Activated naive CD4-positive, alpha-beta T cell treated with anti-CD3 and anti-CD28 coated beads for 36 hours (primary cell): ENCODE measurements at regions not wholly inside any gene's neighbourhood (a gene's known extent, or its start where the extent isn't known, plus 50 kb on each side); places are given as distances from the start of the nearest gene placed in this dataset.

Experiments
- CTCF ChIA-PET: fragments of 350-600 bp; sonication (Branson Sonifier 250); formaldehyde crosslinking; loops from one replicate; lab custom pipeline; 2021; ENCODE audit warnings: antibody characterized with exemption; lab: Charles Lee
- DNase-seq: peaks from one replicate; pipeline ENCODE4 v3.0.0-alpha.2; 2020
- H3K27ac Mint-ChIP-seq: one replicate; pipeline ENCODE4 v1.8.0; 2021; ENCODE audit warnings: mild to moderate bottlenecking, mixed read lengths
- H3K27me3 Mint-ChIP-seq: one replicate; pipeline ENCODE4 v1.8.0; 2021; ENCODE audit warnings: low read depth, mixed read lengths
- H3K36me3 Mint-ChIP-seq: one replicate; pipeline ENCODE4 v1.8.0; 2021; ENCODE audit warnings: low read depth, mixed read lengths
- H3K4me1 Mint-ChIP-seq: one replicate; pipeline ENCODE4 v1.8.0; 2021; ENCODE audit warnings: low read depth, mixed read lengths
- H3K4me3 Mint-ChIP-seq: one replicate; pipeline ENCODE4 v1.8.0; 2021; ENCODE audit warnings: mild to moderate bottlenecking, moderate library complexity, mixed read lengths
- H3K9me3 Mint-ChIP-seq: one replicate; pipeline ENCODE4 v1.8.0; 2021; ENCODE audit warnings: mixed read lengths
- intact Hi-C: fragments of 100-400 bp; cut with micrococcal nuclease; formaldehyde crosslinking; loops from one replicate; pipeline ENCODE4 v1.15.1; 2023

GRCh38 chr5:58122848-58123392 is 337.0 kb downstream of the PLK2 start:
- CTCF ChIA-PET = interaction anchor here (1.1 kb wide), 1 partner anchor 338 kb away, joined by 4 read pairs; no protein-coding TSS in a partner anchor
- Mint-ChIP-seq H3K27me3 (peaks cover 12% of the 10 kb centered on the region), H3K4me1 (no peaks in the 10 kb centered on the region), H3K9me3 (no peaks in the 10 kb centered on the region), H3K36me3 (no peaks in the 10 kb centered on the region), H3K27ac (no peak overlapping the region), H3K4me3 (no peak overlapping the region)
- intact Hi-C loops = no loop called here
- DNase-seq = no peak

GRCh38 chr5:58122157-58122556 is 337.7 kb downstream of the PLK2 start:
- H3K27me3 Mint-ChIP-seq = peaks cover 12% of the 10 kb centered on the region
- H3K4me1 Mint-ChIP-seq = no peaks in the 10 kb centered on the region
- no peak overlapping the region for H3K27ac Mint-ChIP-seq
- no peak for DNase-seq
- no peaks in the 10 kb centered on the region for H3K36me3 Mint-ChIP-seq
- H3K4me3 Mint-ChIP-seq = no peak overlapping the region
- H3K9me3 Mint-ChIP-seq = no peaks in the 10 kb centered on the region
- intact Hi-C loops = no loop called here
- CTCF ChIA-PET = interaction anchor here (1.1 kb wide), 1 partner anchor 339 kb away, joined by 4 read pairs; no protein-coding TSS in a partner anchor

DNA sequence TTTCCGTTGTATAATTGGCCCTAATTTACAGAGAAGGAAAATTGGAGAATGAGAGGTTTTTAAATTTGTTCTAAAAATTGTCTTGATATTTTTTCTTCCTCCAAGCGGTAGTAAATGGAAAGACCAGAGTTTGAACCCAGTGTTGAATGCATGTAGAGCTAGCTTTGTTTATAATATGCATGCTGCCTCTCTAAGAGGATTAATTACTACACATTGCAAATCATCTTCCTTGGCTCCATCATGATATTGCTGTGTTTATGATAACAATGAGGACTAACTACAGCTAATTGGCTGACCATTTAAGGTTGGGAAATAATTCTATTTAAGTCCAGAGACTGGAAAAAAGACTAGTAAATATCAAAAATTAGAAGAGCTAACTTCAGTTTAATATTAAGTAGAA is 338.5 kb downstream of the PLK2 start:
- CTCF ChIA-PET = no interaction called here
- Mint-ChIP-seq H3K36me3 (no peaks in the 10 kb centered on the region), H3K4me3 (no peak overlapping the region), H3K27me3 (peaks cover 16% of the 10 kb centered on the region), H3K27ac (no peak overlapping the region), H3K9me3 (no peaks in the 10 kb centered on the region), H3K4me1 (no peaks in the 10 kb centered on the region)
- no peak for DNase-seq
- intact Hi-C loops = no loop called here

- no peaks in the 10 kb centered on the region for H3K36me3 Mint-ChIP-seq
- DNase-seq = no peak
- peaks cover 26% of the 10 kb centered on the region for H3K27me3 Mint-ChIP-seq
- no peaks in the 10 kb centered on the region for H3K4me1 Mint-ChIP-seq
- intact Hi-C loops = no loop called here
- CTCF ChIA-PET = no interaction called here
- H3K9me3 Mint-ChIP-seq = no peaks in the 10 kb centered on the region
- no peak overlapping the region for H3K27ac Mint-ChIP-seq
- H3K4me3 Mint-ChIP-seq = no peak overlapping the region
Observed at GRCh38 chr5:58117542-58117941, 342.3 kb downstream of the PLK2 start.

DNA sequence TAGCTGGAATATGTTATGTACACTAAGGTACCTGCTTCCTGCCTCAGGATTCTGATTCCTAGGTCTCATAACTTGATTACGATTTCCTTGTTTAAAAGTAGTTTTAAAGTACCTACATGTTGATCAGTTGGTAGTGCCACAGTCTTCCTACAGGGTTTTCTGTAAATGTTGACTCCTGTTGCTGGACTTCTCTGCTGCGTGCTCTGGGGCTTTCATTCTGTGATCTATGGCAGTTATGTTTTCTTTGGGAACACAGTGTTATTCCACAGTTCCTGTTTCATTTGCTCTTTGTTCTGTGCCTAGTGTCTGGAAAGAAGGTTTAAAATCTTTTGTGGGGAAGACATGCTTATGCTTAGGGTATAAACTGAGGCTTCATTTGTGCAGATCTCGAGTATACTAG is 343.5 kb downstream of the PLK2 start:
- intact Hi-C loops = no loop called here
- H3K27me3 Mint-ChIP-seq = peaks cover 21% of the 10 kb centered on the region

DNA sequence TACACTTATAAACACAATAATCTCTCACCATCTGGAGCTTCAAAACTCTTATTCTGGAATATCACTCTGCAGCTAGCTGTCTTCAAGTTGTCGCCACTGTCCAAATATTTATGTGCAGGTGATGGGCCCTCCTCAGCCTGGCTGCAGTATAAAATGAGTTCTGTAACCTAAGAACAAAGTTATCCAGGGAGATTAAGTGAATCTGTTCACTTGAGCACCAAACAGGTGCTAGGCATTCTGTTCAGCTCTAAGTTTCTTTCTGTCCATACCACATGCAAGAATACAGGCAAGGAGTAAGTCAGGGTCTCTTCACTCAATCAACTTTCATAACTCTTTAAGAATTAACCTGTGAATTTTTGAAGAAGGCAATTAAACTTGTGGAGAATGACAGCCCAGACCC is 344.1 kb downstream of the PLK2 start:
- intact Hi-C loops = no loop called here

More for the DNA sequence above, 343.5 kb downstream of the PLK2 start:
- H3K4me3 Mint-ChIP-seq = no peak overlapping the region
- CTCF ChIA-PET = no interaction called here
- H3K36me3 Mint-ChIP-seq = no peaks in the 10 kb centered on the region
- H3K27ac Mint-ChIP-seq = no peak overlapping the region
- H3K4me1 Mint-ChIP-seq = no peaks in the 10 kb centered on the region
- no peaks in the 10 kb centered on the region for H3K9me3 Mint-ChIP-seq
- no peak for DNase-seq

DNA sequence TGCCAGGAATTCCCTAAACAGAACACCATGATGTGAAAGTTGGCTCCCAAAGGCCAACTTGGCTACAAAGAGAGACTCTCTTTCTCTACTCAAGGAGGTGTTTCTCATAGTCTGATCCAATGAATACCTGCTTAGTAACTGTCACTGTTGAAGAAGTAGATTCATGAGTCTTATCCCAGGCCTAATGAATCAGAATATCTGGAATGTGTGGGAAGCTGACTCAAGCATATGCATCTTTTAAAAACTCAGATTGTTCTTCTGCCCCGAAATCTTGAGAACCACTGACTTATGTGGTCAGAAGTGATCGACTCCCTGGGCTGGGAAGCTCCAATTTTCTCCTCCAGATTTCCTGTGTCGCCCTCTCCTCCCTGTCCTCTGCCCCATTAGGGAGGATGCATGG is 345.6 kb downstream of the PLK2 start:
- H3K27me3 Mint-ChIP-seq = peaks cover 20% of the 10 kb centered on the region
- H3K9me3 Mint-ChIP-seq = no peaks in the 10 kb centered on the region
- no peak overlapping the region for H3K27ac Mint-ChIP-seq
- no peaks in the 10 kb centered on the region for H3K4me1 Mint-ChIP-seq
- H3K4me3 Mint-ChIP-seq = no peak overlapping the region
- CTCF ChIA-PET = no interaction called here
- H3K36me3 Mint-ChIP-seq = no peaks in the 10 kb centered on the region
- intact Hi-C loops = no loop called here
- no peak for DNase-seq

More for the DNA sequence above, 344.1 kb downstream of the PLK2 start:
- Mint-ChIP-seq H3K4me1 (no peaks in the 10 kb centered on the region), H3K9me3 (no peaks in the 10 kb centered on the region), H3K36me3 (no peaks in the 10 kb centered on the region), H3K4me3 (no peak overlapping the region), H3K27ac (no peak overlapping the region), H3K27me3 (peaks cover 18% of the 10 kb centered on the region)
- CTCF ChIA-PET = interaction anchor here (0.6 kb wide), 1 partner anchor 8 kb away, joined by 3 read pairs; no protein-coding TSS in a partner anchor
- no peak for DNase-seq

- no peak for DNase-seq
- intact Hi-C loops = no loop called here
- Mint-ChIP-seq H3K36me3 (no peaks in the 10 kb centered on the region), H3K9me3 (no peaks in the 10 kb centered on the region), H3K27ac (no peak overlapping the region), H3K4me3 (no peak overlapping the region), H3K27me3 (peaks cover 20% of the 10 kb centered on the region), H3K4me1 (no peaks in the 10 kb centered on the region)
- CTCF ChIA-PET = interaction anchor here (0.7 kb wide), 1 partner anchor 307 kb away, joined by 3 read pairs; no protein-coding TSS in a partner anchor
Observed at GRCh38 chr5:58113172-58113571, 346.7 kb downstream of the PLK2 start.

DNA sequence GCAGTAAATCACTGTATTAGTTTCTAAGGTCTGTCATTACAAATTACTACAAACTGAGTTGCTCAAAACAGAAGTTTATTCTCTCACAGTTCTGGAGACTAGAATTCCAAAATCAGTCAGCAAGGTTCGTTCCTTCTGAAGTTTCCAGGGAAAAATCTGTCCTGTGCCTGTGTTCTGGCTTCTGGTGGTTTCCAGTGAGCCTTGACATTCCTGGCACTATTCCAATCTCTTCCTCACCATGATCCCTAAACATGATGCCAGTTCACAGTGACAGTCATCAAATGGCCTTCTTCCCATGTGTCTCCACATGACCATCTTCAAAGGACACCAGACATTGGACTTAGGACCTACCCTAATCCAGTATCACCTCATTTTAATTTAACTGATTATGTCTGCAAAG is 351.4 kb downstream of the PLK2 start:
- no peak overlapping the region for H3K27ac Mint-ChIP-seq
- DNase-seq = no peak
- H3K4me3 Mint-ChIP-seq = no peak overlapping the region
- no peaks in the 10 kb centered on the region for H3K4me1 Mint-ChIP-seq
- CTCF ChIA-PET = no interaction called here
- no peaks in the 10 kb centered on the region for H3K36me3 Mint-ChIP-seq
- H3K9me3 Mint-ChIP-seq = no peaks in the 10 kb centered on the region
- intact Hi-C loops = no loop called here
- H3K27me3 Mint-ChIP-seq = peaks cover 24% of the 10 kb centered on the region

DNA sequence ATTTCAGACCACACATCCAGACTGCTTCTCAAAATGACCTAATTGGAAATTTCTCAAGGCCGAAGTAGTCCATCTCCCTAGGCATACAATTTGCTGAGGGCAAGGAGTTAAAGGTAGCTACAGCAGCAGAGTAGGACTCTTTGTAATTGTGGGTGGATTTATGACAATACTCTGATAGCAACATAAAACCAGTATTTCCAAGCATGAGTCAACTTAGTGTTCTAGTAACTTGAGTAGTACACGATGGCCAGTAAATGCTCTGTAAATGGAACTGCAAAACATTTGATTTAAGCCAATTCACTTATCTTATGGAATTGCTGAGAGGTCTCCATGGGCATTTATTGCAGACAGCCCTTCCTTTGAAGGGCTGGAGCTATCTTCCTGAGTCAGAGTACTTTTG is 352.2 kb downstream of the PLK2 start:
- intact Hi-C loops = no loop called here
- peaks cover 32% of the 10 kb centered on the region for H3K27me3 Mint-ChIP-seq
- no peak overlapping the region for H3K27ac Mint-ChIP-seq
- H3K36me3 Mint-ChIP-seq = no peaks in the 10 kb centered on the region
- H3K4me3 Mint-ChIP-seq = no peak overlapping the region
- CTCF ChIA-PET = interaction anchor here (0.7 kb wide), 2 partner anchors 8 to 14 kb away, joined by 3 read pairs; no protein-coding TSS in a partner anchor
- H3K9me3 Mint-ChIP-seq = no peaks in the 10 kb centered on the region
- no peaks in the 10 kb centered on the region for H3K4me1 Mint-ChIP-seq
- DNase-seq = no peak

GRCh38 chr5:58106754-58107410 is 353.0 kb downstream of the PLK2 start:
- intact Hi-C loops = no loop called here
- DNase-seq = no peak
- no peak overlapping the region for H3K27ac Mint-ChIP-seq
- no peaks in the 10 kb centered on the region for H3K9me3 Mint-ChIP-seq
- H3K27me3 Mint-ChIP-seq = peaks cover 34% of the 10 kb centered on the region
- H3K36me3 Mint-ChIP-seq = no peaks in the 10 kb centered on the region
- no peaks in the 10 kb centered on the region for H3K4me1 Mint-ChIP-seq
- CTCF ChIA-PET = interaction anchor here (0.7 kb wide), 3 partner anchors 9 to 20 kb away, joined by 3 read pairs; no protein-coding TSS in a partner anchor
- H3K4me3 Mint-ChIP-seq = no peak overlapping the region

GRCh38 chr5:58105836-58106235 is 354.1 kb downstream of the PLK2 start:
- intact Hi-C loops = no loop called here
- no peaks in the 10 kb centered on the region for H3K36me3 Mint-ChIP-seq
- no peaks in the 10 kb centered on the region for H3K9me3 Mint-ChIP-seq

GRCh38 chr5:58099257-58099656 is 360.6 kb downstream of the PLK2 start:
- Mint-ChIP-seq H3K27ac (no peak overlapping the region), H3K9me3 (peaks cover 6% of the 10 kb centered on the region), H3K4me1 (no peaks in the 10 kb centered on the region), H3K4me3 (no peak overlapping the region), H3K27me3 (peaks cover 17% of the 10 kb centered on the region), H3K36me3 (no peaks in the 10 kb centered on the region)
- intact Hi-C loops = no loop called here
- CTCF ChIA-PET = no interaction called here
- no peak for DNase-seq

More at GRCh38 chr5:58105836-58106235, 354.1 kb downstream of the PLK2 start:
- H3K27me3 Mint-ChIP-seq = peaks cover 38% of the 10 kb centered on the region
- no peaks in the 10 kb centered on the region for H3K4me1 Mint-ChIP-seq
- no peak overlapping the region for H3K27ac Mint-ChIP-seq
- DNase-seq = no peak
- CTCF ChIA-PET = no interaction called here
- H3K4me3 Mint-ChIP-seq = no peak overlapping the region
